ENCODE measurements at regions not wholly inside any gene's neighbourhood (a gene's known extent, or its start where the extent isn't known, plus 50 kb on each side); places are given as distances from the start of the nearest gene placed in this dataset.

GRCh38 chr5:14956423-14957046, 85.0 kb upstream of the ANKH start:
- H3K9ac ChIP-seq (ENCODE audit: control insufficient read depth, extremely low read depth, insufficient read depth, low read length): no peak overlapping the region
- dilution Hi-C loops (cut with MboI; ENCODE audit: extremely low pct_ligation_motif_present, low sequenced_read_pairs): no loop called here
- no peaks in the 10 kb centered on the region for H3K27me3 ChIP-seq (ENCODE audit: control insufficient read depth, extremely low read depth, insufficient read depth, low read length)
- H3K9me3 ChIP-seq (ENCODE audit: control insufficient read depth, low read depth, low read length): no peaks in the 10 kb centered on the region
- H3K4me1 ChIP-seq (ENCODE audit: control insufficient read depth, extremely low read depth, insufficient read depth, low read length): peaks cover 7% of the 10 kb centered on the region
- H3K27ac ChIP-seq (ENCODE audit: control insufficient read depth, insufficient read depth, low read length): no peak overlapping the region
- TF ChIP-seq, protein P1, sequence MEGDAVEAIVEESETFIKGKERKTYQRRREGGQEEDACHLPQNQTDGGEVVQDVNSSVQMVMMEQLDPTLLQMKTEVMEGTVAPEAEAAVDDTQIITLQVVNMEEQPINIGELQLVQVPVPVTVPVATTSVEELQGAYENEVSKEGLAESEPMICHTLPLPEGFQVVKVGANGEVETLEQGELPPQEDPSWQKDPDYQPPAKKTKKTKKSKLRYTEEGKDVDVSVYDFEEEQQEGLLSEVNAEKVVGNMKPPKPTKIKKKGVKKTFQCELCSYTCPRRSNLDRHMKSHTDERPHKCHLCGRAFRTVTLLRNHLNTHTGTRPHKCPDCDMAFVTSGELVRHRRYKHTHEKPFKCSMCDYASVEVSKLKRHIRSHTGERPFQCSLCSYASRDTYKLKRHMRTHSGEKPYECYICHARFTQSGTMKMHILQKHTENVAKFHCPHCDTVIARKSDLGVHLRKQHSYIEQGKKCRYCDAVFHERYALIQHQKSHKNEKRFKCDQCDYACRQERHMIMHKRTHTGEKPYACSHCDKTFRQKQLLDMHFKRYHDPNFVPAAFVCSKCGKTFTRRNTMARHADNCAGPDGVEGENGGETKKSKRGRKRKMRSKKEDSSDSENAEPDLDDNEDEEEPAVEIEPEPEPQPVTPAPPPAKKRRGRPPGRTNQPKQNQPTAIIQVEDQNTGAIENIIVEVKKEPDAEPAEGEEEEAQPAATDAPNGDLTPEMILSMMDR (optimal IDR thresholded peaks at IDR 0.05 in 1 of 3, IDR thresholded peaks at IDR 0.05 in 1 of 3, conservative IDR thresholded peaks at IDR 0.05 in 1 of 3; ENCODE audit: extremely low read depth in 1 of 3, insufficient read depth in 2 of 3, low read length in 3 of 3): no peak
- TF ChIP-seq EZH2 (IDR thresholded peaks at IDR 0.05; ENCODE audit: low read length): no peak
- no peak for DNase-seq (ENCODE audit: low read depth, low spot score)
- no peaks in the 10 kb centered on the region for H4K20me1 ChIP-seq (ENCODE audit: control insufficient read depth, extremely low read depth, insufficient read depth, low read length)
- H3K9me1 ChIP-seq (ENCODE audit: control insufficient read depth, extremely low read depth, insufficient read depth, low read length): no peaks in the 10 kb centered on the region
- no peak overlapping the region for H3K4me2 ChIP-seq (ENCODE audit: control insufficient read depth, extremely low read depth, insufficient read depth, low read depth, low read length)
- no peaks in the 10 kb centered on the region for H3K79me2 ChIP-seq (ENCODE audit: control insufficient read depth, insufficient read depth, low read length)
- no peak overlapping the region for H2AFZ ChIP-seq (ENCODE audit: control insufficient read depth, low read length)
- H3K4me3 ChIP-seq (ENCODE audit: control insufficient read depth in 2 of 3, extremely low read depth in 1 of 3, insufficient read depth in 2 of 3, low read depth in 1 of 3, low read length in 3 of 3): no peak overlapping the region
- FAIRE-seq: no peak
- H3K36me3 ChIP-seq (ENCODE audit: control insufficient read depth in 2 of 2, extremely low read depth in 1 of 2, insufficient read depth in 2 of 2, low read length in 2 of 2): no peaks in the 10 kb centered on the region

DNA sequence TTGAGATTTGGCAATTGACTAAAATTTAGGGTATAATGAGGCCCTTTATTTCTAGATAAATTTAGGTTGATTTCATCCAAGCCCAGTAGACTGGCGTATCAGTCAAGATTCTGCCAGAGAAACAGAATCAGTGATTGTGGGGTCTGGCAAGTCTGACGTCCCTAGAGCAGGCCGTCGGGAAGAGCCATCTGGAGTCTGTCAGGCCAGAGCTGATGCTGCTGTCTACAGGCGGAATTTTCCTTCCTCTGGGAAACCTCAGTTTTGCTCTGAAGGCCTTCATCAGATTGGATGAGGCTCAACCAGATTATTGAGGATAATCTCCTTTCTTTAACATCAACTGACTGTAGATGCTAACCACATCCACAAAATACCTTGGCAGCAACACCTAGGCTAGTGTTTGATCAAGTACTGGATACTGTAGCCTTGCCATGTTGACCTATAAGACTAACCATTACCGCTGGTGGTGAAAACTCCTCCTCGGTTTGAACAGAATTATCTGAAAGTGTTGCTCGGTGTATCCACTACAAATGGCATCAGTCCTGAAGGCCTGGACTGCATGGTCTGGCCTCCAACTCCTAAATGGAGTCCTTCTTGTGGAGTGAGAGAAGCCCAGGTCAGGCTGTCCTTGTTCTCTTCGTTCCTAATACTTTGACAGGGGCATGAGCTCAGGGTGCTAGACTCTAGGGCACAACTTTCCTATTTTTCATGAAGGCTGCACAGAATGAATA, 83.2 kb upstream of the ANKH start:
- TF ChIP-seq, protein P1 (optimal IDR thresholded peaks at IDR 0.05 in 1 of 3, IDR thresholded peaks at IDR 0.05 in 1 of 3, conservative IDR thresholded peaks at IDR 0.05 in 1 of 3; ENCODE audit: extremely low read depth in 1 of 3, insufficient read depth in 2 of 3, low read length in 3 of 3): no peak
- TF ChIP-seq EZH2 (IDR thresholded peaks at IDR 0.05; ENCODE audit: low read length): no peak
- no peak overlapping the region for H3K27ac ChIP-seq (ENCODE audit: control insufficient read depth, insufficient read depth, low read length)
- H3K4me2 ChIP-seq (ENCODE audit: control insufficient read depth, extremely low read depth, insufficient read depth, low read depth, low read length): no peak overlapping the region
- H4K20me1 ChIP-seq (ENCODE audit: control insufficient read depth, extremely low read depth, insufficient read depth, low read length): no peaks in the 10 kb centered on the region
- no peaks in the 10 kb centered on the region for H3K79me2 ChIP-seq (ENCODE audit: control insufficient read depth, insufficient read depth, low read length)
- no peak overlapping the region for H3K4me3 ChIP-seq (ENCODE audit: control insufficient read depth in 2 of 3, extremely low read depth in 1 of 3, insufficient read depth in 2 of 3, low read depth in 1 of 3, low read length in 3 of 3)
- dilution Hi-C loops (cut with MboI; ENCODE audit: extremely low pct_ligation_motif_present, low sequenced_read_pairs): no loop called here
- no peaks in the 10 kb centered on the region for H3K27me3 ChIP-seq (ENCODE audit: control insufficient read depth, extremely low read depth, insufficient read depth, low read length)
- no peak overlapping the region for H2AFZ ChIP-seq (ENCODE audit: control insufficient read depth, low read length)
- H3K4me1 ChIP-seq (ENCODE audit: control insufficient read depth, extremely low read depth, insufficient read depth, low read length): peaks cover 6% of the 10 kb centered on the region
- FAIRE-seq (no peak), DNase-seq (ENCODE audit: low read depth, low spot score) (no peak)
- no peaks in the 10 kb centered on the region for H3K36me3 ChIP-seq (ENCODE audit: control insufficient read depth in 2 of 2, extremely low read depth in 1 of 2, insufficient read depth in 2 of 2, low read length in 2 of 2)
- H3K9ac ChIP-seq (ENCODE audit: control insufficient read depth, extremely low read depth, insufficient read depth, low read length): no peak overlapping the region
- no peaks in the 10 kb centered on the region for H3K9me3 ChIP-seq (ENCODE audit: control insufficient read depth, low read depth, low read length)
- no peaks in the 10 kb centered on the region for H3K9me1 ChIP-seq (ENCODE audit: control insufficient read depth, extremely low read depth, insufficient read depth, low read length)
